GM12878 (cell line): ENCODE measurements at regions not wholly inside any gene's neighbourhood (a gene's known extent, or its start where the extent isn't known, plus 50 kb on each side); places are given as distances from the start of the nearest gene placed in this dataset.

Experiments used
- CTCF ChIP-seq, 3 experiments: IDR thresholded peaks in 2 of 3; conservative IDR thresholded peaks in 1 of 3; 2 replicates each; pipeline ENCODE4 v1.5.1; 2011; ENCODE audit warnings: low read depth in 3 of 3, low read length in 3 of 3, mild to moderate bottlenecking in 3 of 3, control low read depth in 2 of 3, moderate library complexity in 2 of 3, inconsistent platforms in 1 of 3, mixed read lengths in 1 of 3; ENCODE audit not compliant: control insufficient read depth in 2 of 3, insufficient read depth in 1 of 3; ENCODE audit errors: extremely low read depth in 1 of 3
- NKRF ChIP-seq: fragments of 450-650 bp; conservative IDR thresholded peaks from 2 replicates; pipeline ENCODE4 v1.6.1; 2017; ENCODE audit warnings: mild to moderate bottlenecking, moderate library complexity

GRCh38 chr2:101644842-101645383, 52.6 kb upstream of the MAP4K4 start:
- TF ChIP-seq CTCF (IDR thresholded peaks at IDR 0.05 in 2 of 3, conservative IDR thresholded peaks at IDR 0.05 in 1 of 3; ENCODE audit: control insufficient read depth in 2 of 3, extremely low read depth in 1 of 3, insufficient read depth in 1 of 3, low read depth in 3 of 3, low read length in 3 of 3), result no peak
- TF ChIP-seq NKRF, result no peak
